ENCODE measurements at regions not wholly inside any gene's neighbourhood (a gene's known extent, or its start where the extent isn't known, plus 50 kb on each side); places are given as distances from the start of the nearest gene placed in this dataset.
"Not testable (repeated sequence)": the region's sequence is repeated elsewhere in the genome, so short reads cannot be mapped to it uniquely, and the experiment has no call there.

DNA sequence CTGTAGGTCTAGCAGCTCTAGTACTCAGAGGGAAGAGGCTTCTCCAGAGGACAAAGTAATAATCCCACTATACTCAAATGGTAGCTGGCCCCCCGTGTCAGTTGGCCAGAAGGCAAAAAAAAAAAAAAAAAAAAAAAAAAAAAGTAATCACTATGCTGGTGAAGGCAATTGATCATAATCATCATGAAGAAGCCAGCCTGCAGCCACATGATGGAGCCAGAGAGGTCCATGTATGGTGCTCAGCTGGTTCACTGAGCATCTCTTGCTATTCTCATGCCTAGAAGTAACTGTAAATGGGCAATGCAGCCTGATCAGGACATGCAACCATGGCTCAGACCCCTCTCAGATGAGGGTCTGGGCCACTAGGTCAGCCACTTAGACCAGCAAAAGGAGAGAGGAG, 378.8 kb downstream of the MED13L start:
- H3K4me3 ChIP-seq (ENCODE audit: low read depth, low read length), result no peak overlapping the region

GRCh38 chr12:115897729-115898128, 379.8 kb downstream of the MED13L start:
- H3K4me3 ChIP-seq (ENCODE audit: low read depth, low read length), result no peak overlapping the region

- no peak overlapping the region for H3K4me3 ChIP-seq (ENCODE audit: low read depth, low read length)
These were observed 382.2 kb downstream of the MED13L start for GRCh38 chr12:115895247-115895646.

DNA sequence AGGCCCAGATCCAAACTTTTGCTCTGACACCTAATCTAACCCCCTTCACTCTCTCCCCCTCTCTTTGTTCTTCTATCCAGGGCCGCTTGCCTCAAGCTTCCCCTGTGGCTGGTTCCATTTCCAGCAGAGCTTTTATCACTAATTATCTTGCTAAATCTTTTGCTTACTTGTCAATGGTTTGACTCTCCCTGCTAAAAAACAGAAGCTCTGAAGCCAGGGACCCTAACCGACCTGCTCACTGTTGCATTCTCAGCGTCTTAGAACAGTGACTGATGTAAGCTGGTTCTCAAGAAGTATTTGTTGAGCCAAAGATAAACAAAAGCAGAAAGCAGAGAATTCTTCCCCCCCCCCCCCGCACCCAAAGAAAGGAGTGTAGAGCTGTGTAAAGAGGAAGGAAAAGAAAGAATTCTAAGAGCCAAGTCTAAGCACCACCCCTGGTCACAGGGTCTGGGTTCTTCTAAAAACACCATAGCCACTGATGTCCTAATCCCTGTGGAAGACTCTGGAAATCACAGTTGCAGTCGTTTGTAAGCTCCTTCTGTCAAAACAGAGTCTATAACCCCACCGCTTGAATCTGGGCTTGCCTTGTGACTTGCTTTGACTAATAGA, 385.8 kb downstream of the MED13L start:
- no peak overlapping the region for H3K4me3 ChIP-seq (ENCODE audit: low read depth, low read length)

GRCh38 chr12:115886666-115887065, 390.8 kb downstream of the MED13L start:
- H3K4me3 ChIP-seq (ENCODE audit: low read depth, low read length), result no peak overlapping the region

DNA sequence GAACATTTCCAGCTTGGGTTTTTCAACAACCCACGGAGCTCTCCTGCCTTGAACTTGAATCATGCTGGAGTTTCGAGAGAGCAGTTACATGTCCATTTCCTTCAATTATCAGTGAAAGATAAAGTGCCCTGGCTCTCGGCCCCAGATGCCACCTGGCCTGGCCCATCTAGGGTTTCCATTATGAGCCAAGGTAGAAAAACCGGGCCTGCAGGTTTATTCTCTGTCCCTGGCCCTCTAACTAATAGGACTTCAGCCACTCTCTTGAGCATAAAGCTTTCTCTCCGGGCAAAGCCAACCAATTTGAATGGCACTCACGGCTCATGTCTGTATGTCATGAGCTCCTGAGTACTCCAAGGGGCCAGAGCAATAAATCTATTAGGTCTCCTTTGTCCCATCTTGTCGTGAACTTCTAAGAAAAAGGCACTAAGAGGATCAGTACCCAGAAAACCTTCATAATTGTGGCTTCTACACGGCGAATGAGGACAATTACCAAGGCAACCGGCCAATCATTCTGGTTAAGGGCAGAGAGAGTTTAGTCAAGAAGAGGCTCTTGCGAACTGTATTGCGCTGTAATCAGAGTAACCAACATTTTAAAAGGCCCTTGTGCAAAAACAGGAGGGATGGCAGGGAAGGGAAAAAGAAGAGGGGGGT, 392.3 kb downstream of the MED13L start:
- no peak overlapping the region for H3K4me3 ChIP-seq (ENCODE audit: low read depth, low read length)

- H3K4me3 ChIP-seq (ENCODE audit: low read depth, low read length), result no peak overlapping the region
These were observed 394.6 kb downstream of the MED13L start for GRCh38 chr12:115882936-115883335.

DNA sequence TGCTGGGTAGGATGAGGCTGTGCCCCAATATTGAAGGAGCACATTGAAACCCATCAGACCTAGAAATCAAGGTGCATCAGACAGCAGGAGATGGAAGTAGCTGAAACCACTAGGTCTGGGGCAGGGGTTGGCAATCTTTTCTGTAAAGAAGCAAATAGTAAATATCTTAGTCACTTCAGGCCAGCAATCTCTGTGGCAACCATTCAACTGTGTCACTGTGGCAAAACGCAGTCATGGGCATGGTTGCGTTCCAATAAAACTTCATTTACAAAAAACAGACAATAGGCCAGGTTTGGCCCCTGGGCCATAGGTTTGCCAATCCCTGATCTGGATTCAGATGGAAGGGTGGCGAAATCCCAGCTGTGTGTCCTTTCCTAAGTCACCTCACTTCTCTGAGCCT, 397.3 kb downstream of the MED13L start:
- H3K4me3 ChIP-seq (ENCODE audit: low read depth, low read length), result no peak overlapping the region

DNA sequence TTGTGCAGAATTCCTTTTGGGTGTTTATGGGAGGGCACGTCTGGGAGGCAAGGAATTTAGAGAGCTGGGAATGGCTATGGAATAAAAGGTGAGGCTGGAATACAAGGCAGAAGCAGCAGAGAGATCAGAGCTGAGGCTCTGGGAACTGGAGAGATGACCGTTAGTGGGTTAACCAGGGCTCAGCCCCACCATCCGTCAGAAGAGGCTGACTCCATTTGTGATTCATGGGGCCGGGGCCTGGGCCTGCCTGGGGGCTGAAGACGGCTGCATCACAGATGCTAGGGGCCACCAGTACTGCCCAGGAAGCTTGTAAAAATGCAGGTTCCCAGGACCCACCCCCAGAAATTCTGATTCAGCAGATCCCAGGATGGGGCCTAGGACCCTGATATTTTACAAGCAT, 398.1 kb downstream of the MED13L start:
- H3K4me3 ChIP-seq (ENCODE audit: low read depth, low read length), result no peak overlapping the region

- no peak overlapping the region for H3K4me3 ChIP-seq (ENCODE audit: low read depth, low read length)
These were observed 403.9 kb downstream of the MED13L start for GRCh38 chr12:115873451-115874082.

DNA sequence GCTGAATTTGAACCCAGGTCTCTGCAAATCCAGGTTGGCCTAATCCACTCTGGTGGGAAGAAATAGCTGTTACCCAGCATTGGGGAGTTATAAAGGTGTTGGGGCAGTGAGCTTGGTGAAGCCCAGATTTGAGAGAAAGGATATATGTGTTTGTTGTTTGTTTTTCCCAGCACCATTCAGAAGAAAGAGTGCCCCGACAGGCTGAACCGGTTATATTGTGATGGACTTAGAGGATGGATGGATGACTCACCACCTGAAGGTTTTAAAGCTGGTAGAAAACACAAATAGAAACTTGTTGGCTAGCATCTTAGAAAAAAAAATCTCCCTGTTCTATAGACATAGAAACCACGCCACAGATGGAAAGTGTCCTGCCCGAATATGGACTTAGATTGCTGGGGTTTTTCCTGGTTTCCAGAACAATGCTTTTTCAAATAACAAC, 404.6 kb downstream of the MED13L start:
- H3K4me3 ChIP-seq (ENCODE audit: low read depth, low read length), result no peak overlapping the region

DNA sequence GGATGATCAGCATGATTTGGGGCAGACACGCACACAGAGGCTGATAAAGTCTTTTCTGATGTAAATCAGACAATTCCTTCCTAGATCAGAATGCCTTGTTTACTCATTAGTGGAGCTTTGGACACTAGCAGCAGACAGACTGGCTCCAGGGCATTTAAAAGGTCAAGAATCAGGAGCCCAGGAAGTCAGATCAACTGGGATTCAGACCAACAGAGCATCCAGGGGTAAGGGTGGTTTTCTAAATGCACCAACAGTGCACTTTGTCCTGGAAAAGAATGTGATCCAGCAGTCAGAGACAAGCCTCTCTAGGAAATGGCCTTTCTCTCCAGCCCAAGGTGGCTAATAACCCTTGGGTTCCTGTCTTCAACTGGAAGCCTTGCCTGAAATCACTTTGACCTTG, 405.3 kb downstream of the MED13L start:
- H3K4me3 ChIP-seq (ENCODE audit: low read depth, low read length), result no peak overlapping the region

DNA sequence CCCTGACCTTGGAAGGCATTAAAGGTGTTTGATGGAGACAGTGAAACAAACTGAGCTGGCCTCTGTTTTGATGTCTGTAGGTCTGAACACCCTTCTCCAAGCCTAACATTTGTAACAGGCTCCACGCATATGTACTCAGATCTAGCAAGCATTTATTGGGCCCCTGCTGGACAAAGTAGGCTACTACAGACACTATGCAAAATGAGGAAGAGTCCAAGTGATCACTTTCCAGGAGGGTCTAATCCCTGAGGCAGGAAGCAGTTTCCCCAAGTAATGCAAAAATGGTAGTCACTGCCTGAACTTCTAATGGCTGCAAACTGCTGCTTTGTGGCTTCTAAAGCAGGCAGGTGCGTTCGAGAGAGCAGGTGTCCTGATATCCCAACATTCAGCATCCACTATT, 405.8 kb downstream of the MED13L start:
- no peak overlapping the region for H3K4me3 ChIP-seq (ENCODE audit: low read depth, low read length)

DNA sequence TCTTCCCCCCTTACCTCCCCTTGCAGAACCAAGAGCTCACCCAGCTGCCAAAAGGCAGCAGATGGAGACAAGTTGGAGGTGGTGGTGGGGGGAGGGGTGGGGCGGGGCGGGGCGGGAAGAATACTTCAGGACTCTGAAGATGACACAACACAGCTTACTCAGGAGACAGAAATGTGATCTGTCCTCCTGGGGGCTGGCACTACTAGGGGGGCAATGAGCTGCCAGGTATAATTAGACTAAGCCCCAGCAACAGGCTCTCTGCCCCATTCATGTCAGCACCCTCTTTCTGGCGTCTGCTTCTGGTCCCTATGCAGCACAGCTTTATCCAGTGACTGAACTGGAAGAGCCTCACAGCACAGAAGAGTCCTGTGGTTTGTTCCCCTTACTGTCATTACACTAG, 407.0 kb downstream of the MED13L start:
- H3K4me3 ChIP-seq (ENCODE audit: low read depth, low read length), result no peak overlapping the region

GRCh38 chr12:115870021-115870420, 407.5 kb downstream of the MED13L start:
- H3K4me3 ChIP-seq (ENCODE audit: low read depth, low read length), result no peak overlapping the region

DNA sequence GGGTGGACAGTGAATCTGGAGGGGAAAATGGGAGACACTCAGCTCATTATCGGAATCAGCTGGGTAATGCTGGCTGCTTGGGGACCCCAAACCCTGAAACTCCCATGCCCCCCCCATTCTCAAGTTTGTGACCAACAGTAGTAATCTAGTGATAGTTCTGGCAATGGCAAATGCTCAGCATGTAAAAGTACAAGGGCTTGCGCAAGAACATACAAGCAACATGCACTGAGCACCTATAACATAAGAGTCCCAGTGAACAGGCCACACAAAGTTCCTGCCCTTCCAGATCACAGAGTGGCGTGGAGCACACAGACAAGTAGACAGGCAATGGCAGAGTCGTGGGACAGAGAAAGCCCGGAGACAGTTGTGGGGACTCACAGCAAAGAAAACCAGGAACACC, 407.9 kb downstream of the MED13L start:
- H3K4me3 ChIP-seq (ENCODE audit: low read depth, low read length), result no peak overlapping the region

DNA sequence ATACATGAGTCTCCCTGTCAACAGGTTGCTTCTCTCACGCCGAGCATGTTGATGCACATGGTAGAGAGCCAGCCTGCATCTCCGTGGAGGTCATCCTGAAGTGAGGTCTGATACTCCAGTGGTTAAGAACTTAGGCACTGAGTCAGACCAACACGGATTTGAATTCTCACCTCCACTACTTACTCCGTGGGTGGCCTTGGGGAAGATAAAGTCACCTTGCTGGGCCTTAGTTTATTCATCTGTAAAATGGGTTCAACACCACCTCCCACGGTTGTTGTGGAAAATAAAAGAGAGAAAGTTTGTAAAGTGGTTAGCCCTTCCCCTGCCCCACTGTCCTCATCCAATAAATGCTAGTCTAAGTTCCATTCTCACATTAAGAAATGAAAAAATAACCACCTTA, 408.9 kb downstream of the MED13L start:
- no peak overlapping the region for H3K4me3 ChIP-seq (ENCODE audit: low read depth, low read length)

- no peak overlapping the region for H3K4me3 ChIP-seq (ENCODE audit: low read depth, low read length)
These were observed 409.6 kb downstream of the MED13L start for GRCh38 chr12:115867854-115868253.

GRCh38 chr12:115866909-115867525, 410.5 kb downstream of the MED13L start:
- no peak overlapping the region for H3K4me3 ChIP-seq (ENCODE audit: low read depth, low read length)

GRCh38 chr12:115866281-115866680, 411.2 kb downstream of the MED13L start:
- H3K4me3 ChIP-seq (ENCODE audit: low read depth, low read length), result not testable (repeated sequence)

- H3K4me3 ChIP-seq (ENCODE audit: low read depth, low read length), result no peak overlapping the region
These were observed 413.1 kb downstream of the MED13L start for GRCh38 chr12:115864396-115864795.

DNA sequence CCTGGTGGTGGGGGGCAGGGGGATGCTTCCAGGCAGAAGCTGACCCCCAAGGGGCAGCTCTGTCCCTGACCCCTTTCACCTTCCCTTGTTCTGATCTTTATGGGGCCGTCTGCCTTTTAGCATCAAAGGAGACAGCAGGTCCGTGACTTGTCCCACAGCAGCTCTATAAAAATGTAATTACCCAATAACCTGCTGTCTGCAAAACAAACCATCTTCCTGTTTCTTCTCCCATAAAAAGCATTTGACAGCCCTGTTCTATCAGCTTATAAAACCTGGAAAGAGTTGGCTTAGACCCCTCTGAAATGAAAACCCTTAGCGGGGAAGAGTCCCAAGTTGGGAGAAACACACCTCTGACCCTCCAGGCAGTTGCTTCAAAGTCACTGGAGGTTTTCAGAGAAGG, 416.9 kb downstream of the MED13L start:
- no peak overlapping the region for H3K4me3 ChIP-seq (ENCODE audit: low read depth, low read length)
